ENCODE measurements at regions not wholly inside any gene's neighbourhood (a gene's known extent, or its start where the extent isn't known, plus 50 kb on each side); places are given as distances from the start of the nearest gene placed in this dataset.
"Not testable (repeated sequence)": the region's sequence is repeated elsewhere in the genome, so short reads cannot be mapped to it uniquely, and the experiment has no call there.

DNA sequence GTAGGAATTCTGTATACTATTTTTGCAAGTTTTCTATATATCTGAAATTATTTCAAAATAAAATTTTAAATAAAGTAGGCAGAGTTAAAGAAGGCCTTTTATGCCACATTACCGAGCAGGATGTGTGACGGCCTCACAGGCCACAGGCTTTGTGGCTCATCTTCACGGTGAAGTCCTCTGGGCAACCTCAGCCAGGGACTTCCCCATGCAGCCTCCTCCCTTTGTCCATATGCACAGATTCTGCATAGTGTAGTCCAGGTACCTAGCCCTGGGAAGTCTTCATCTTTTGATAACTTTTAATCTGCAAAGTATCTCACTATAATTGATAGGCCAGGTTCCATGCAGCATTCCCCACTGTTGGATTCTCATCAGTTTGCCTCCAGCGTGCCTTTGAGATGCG, 62.8 kb downstream of the ARHGAP11B start:
- not testable (repeated sequence) for DNase-seq (ENCODE audit: insufficient read length, low spot score); FAIRE-seq

DNA sequence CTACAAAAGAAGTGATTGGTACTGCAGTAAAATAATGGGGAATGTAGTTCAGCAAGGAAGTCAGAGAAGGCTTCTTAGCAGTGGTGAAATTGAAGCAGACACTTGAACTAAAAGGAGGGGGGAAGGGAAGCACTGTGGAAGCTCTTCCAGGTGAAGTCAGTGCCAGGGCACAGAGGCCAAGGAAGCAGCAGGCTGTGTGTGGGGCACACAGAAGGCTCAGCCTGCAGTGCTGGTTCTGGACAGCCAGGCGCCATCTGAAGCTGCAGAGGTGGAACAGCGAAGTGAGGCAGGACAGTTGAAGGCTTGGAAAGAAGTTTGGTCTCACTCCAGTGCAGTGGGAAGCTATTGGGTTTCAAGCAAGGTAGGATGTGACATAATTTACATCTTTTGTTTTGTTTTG, 64.2 kb downstream of the ARHGAP11B start:
- not testable (repeated sequence) for DNase-seq (ENCODE audit: insufficient read length, low spot score); FAIRE-seq

DNA sequence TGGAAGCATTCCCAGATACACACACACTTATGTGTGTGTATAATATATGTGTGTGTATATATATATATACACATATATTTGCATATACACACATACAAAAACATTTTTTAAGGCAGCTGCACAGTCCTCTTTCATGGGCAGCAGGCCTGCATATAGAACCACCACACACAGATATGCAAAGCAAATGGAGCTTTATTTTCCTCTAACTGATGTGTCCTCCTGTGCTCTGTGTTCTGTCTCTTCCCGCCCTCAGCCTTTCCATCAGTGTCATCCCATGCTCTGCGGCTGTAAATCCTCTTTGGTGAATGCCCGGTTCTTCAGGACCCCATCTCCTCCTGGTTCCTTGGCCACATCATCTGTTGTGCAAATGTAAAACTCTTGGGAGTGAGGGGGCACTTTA, 69.9 kb downstream of the ARHGAP11B start:
- FAIRE-seq; DNase-seq (ENCODE audit: insufficient read length, low spot score): not testable (repeated sequence)

GRCh38 chr15:30696439-30697314, 70.7 kb downstream of the ARHGAP11B start:
- FAIRE-seq; DNase-seq (ENCODE audit: insufficient read length, low spot score): not testable (repeated sequence)

DNA sequence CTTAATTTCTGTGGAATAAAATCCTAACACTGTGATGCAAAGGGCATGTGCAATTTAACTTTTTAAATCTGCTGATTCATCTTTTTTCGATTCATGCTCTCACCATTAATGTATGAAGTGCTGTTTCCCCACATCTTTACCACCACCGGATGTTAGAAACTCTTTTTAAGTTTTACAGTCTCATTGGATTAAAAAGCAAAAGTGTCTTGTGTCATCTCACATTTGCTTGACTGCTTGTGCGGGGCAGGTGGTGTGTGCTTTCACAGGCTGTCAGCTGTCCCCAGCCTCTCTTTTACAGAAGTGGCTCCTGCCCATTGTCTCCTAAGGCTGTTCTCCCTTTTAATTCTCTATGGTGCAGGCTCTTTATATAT, 71.4 kb downstream of the ARHGAP11B start:
- FAIRE-seq; DNase-seq (ENCODE audit: insufficient read length, low spot score): not testable (repeated sequence)

GRCh38 chr15:30700006-30700597, 74.2 kb downstream of the ARHGAP11B start:
- DNase-seq (ENCODE audit: insufficient read length, low spot score); FAIRE-seq: not testable (repeated sequence)

DNA sequence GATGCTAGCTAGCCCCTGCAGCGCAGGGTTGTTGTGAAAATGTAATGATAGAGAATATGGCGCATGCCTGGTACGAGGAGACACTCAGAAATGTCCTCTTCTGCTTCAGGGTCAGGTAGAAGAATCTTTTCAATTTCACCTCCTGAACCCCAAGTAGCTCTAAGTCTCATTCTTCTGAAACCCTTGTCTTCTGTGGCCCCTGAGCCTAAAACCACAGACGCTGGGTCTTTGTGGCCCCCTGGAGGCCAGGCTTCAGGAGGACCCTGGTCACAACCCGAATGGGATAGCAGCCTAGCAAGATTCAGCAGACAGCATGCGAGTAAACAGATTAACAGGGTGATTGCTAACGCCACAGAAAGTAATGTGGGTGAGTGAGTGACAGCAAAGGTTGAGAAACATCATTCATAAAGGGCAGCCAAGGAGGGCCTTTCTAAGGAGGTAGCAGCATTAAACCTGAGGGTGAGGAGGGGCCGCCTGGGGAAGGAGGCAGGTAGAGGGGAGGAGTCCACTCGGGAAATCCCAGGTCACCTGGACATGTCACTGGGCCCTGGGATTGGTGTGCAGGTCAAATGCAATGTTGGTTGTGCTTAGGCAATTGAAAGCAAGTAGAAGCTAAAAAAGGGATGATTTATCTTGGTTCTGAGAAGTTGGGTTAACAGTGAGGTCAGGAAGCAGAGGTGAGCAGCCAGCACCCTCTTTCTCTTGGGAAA, 82.2 kb downstream of the ARHGAP11B start:
- DNase-seq (ENCODE audit: insufficient read length, low spot score); FAIRE-seq: not testable (repeated sequence)

DNA sequence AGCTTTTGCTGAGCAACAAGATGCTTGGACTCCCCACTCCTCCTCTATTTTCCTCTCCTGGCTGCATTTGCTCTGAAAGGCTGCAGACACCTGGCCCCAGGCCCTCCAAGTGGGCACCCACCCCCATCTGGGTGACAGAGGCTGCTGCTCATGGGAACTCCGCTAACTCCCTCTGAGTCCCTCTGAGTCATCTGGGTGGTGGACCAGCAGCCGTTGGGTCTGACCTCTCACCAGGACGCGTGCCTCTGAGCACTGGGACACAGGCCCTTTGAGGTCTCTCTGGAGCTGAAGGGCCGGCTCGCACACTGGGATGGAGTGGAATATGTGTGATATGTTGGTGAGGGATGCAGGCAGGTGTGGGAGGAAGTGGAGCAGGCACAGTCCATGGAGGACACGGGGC, 82.9 kb downstream of the ARHGAP11B start:
- not testable (repeated sequence) for FAIRE-seq
- peak; percentile 2 for DNase-seq (ENCODE audit: insufficient read length, low spot score)

DNA sequence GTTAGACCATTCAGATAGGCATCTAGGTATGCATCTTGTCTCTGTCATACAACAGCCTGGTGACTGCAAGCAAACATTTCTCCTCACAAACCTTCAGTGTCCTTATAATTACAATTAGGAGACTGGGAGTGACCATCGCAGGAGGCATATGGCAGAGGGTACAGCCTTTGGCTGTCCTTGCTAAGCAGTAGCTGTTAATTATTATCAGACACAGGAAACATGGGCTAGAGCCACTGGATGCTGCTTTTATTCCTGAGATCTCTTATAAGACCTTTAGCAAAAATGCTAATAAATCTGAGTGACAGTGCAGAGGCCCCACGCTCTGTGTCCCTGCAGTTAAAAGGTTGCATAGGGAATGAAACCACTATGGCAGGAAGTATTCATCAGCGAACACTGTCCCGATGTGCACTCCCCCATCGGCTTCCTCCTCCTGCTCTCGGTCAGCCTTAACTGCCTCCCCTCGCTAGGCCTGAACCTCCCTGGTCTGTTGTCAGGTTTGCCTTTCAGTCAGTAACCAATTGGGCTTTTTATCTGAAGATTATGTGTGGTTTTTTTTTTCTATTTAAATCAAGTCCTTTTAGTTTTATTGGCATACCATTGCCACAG, 92.2 kb downstream of the ARHGAP11B start:
- not testable (repeated sequence) for DNase-seq (ENCODE audit: insufficient read length, low spot score); FAIRE-seq

DNA sequence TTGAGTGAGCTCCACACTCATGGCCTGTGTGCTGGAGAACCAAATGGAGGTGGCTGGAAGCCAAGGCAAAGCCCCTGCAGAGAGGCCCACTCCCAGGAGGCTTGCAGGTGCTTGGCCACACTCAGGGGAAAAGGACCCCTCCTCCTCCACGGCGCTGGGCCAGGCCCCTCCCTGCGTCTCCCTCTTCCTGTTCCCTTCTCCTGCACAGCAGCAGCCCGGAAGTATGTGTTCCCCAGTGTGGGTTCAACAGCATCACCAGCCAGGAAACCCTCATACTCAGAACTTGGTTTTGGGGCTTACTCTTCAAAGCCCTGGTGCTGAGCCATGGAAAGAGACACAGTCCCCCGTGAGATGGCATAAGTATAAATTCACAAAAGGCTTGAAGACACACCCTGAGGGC, 93.4 kb downstream of the ARHGAP11B start:
- DNase-seq (ENCODE audit: insufficient read length, low spot score); FAIRE-seq: not testable (repeated sequence)

DNA sequence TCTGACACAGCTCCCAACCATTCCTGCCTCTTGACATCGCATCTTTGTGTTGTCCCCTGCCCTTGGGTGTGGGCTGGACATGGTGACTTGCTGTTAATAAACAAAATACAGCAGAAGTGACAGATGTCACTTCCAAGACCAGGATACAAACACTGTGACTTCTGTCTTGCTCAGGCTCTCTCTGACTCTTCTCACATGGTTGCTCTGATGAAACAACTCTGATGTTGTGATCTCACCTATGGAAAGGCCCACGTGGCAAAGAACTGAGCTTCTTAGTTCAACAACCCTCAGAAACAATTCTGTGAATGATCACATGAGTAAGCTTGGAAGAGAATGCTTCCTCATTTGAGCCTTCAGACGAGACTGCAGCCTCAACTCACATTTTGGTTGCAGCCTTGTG, 94.9 kb downstream of the ARHGAP11B start:
- not testable (repeated sequence) for DNase-seq (ENCODE audit: insufficient read length, low spot score); FAIRE-seq

GRCh38 chr15:30721529-30721928, 95.6 kb downstream of the ARHGAP11B start:
- not testable (repeated sequence) for FAIRE-seq; DNase-seq (ENCODE audit: insufficient read length, low spot score)

DNA sequence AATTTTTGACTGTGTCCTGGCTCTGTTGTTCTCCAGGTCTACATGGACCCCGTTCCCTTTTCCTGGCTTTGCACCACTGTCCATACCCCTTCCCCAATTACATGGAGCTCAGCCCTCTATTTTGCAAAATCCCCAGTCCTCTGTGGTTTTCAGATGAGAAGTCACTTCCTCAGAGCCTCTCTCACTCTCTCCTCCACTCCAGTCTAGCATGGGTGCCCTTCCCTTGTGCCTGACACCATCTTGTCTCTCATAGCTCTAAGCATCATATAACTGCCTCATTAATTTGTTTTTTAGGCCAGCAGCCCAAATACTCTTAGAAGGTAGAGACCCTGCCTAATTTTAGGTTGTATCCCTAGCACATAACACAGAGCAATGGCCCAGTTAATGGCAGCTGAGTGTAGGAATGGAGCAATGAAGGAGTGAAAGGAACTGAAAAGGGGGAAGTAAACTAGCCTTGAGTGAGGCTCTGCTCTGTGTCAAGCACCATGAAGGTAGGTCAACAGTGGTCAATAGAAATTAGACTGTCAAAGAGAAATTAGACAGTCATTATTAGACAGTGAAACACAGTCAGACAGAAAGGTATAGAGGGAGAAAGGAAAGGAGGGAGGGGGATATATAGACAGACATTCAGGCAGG, 97.7 kb downstream of the ARHGAP11B start:
- DNase-seq (ENCODE audit: insufficient read length, low spot score); FAIRE-seq: not testable (repeated sequence)

GRCh38 chr15:30729880-30730590, 104.1 kb downstream of the ARHGAP11B start:
- DNase-seq (ENCODE audit: insufficient read length, low spot score); FAIRE-seq: not testable (repeated sequence)

GRCh38 chr15:30730633-30731032, 104.7 kb downstream of the ARHGAP11B start:
- FAIRE-seq; DNase-seq (ENCODE audit: insufficient read length, low spot score): not testable (repeated sequence)

GRCh38 chr15:30732100-30732499, 106.2 kb downstream of the ARHGAP11B start:
- DNase-seq (ENCODE audit: insufficient read length, low spot score); FAIRE-seq: not testable (repeated sequence)

DNA sequence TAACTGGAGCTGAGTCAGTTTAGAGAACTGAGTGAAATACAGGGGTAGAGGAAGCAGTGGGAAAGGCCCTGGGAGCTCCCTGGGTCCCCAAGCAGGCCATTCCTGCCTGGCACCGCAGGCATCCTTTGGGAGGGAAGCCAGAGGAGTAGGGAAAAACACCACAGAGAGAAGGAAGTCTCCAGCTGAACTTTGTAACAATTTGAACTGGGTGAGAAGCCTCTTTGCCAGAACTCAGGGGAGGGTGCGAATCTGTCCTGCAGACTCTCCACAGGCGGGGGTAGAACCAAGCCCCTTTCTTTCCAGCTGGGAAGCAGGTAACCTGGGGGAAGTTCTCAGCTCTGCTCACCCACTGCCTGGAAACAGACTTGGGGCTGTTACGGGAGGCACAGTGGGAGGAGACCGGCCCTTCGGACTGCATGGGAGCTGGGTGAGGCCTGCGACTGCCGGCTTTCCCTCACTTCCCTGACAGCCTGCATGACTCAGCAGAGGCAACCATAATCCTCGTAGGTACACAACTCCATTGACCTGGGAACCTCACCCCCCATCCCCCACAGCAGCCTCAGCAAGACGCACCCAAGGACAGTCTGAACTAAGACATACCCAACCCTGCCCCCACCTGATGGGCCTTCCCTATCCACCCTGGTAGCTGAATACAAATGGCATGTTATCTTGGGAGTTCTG, 110.1 kb downstream of the ARHGAP11B start:
- not testable (repeated sequence) for DNase-seq (ENCODE audit: insufficient read length, low spot score); FAIRE-seq

GRCh38 chr15:30742796-30743195, 116.9 kb downstream of the ARHGAP11B start:
- not testable (repeated sequence) for DNase-seq (ENCODE audit: insufficient read length, low spot score)
- FAIRE-seq: peak; percentile 66

DNA sequence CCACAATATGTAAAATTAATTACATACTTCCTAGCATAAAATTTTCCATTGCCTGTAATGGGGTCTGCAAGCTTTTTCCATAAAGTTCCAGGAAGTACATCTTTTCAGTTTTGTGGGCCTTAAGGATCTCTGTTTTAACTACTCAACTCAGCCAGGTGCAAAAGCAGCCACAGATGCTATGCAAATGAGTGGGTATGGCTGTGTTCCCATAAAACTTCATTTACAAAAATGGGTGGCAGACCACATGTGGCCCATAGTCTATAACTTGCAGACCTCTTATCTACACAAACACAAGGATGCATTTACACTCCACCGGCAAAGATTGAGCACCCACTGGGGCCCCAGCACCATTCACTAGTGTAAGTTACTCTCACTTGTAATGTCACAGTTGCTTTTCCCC, 123.1 kb downstream of the ARHGAP11B start:
- not testable (repeated sequence) for FAIRE-seq; DNase-seq (ENCODE audit: insufficient read length, low spot score)

All from H54 (cell line).